Fibroblast of mammary gland (primary cell): ENCODE measurements at regions not wholly inside any gene's neighbourhood (a gene's known extent, or its start where the extent isn't known, plus 50 kb on each side); places are given as distances from the start of the nearest gene placed in this dataset.

Source experiments
- DNase-seq: peaks from one replicate; pipeline ENCODE4 v3.0.0-alpha.2; 2010; ENCODE audit warnings: low read depth
- H3K4me3 ChIP-seq: 2 replicates; pipeline ENCODE4 v1.5.1; 2011; ENCODE audit warnings: low read depth, mild to moderate bottlenecking, low read length, moderate library complexity; ENCODE audit not compliant: control insufficient read depth
- TF ChIP-seq, protein P1 (sequence below): conservative IDR thresholded peaks from 2 replicates; pipeline ENCODE4 v1.5.1; 2011; ENCODE audit warnings: low read depth, low read length, inconsistent platforms; ENCODE audit not compliant: control insufficient read depth, insufficient read depth

DNA sequence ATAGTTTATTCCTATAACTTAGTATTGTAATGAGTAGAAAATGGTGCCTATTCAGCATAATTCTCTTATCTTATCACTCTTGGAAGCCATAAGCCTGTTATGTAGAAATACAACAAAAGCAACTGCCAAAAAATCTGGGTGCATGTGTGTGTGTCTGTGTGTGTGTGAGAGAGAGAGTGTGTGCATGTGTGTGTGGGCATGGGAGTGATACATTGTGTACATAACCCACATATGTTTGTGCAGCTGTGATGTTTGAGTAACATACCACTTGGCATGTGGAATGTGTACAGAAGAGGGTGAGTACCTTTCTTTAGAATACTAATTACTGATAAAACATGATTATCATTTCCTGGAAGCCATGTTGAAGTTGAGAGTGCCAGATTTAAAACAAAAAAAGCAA lies 642.3 kb upstream of the SYT4 start:
- TF ChIP-seq, protein P1, sequence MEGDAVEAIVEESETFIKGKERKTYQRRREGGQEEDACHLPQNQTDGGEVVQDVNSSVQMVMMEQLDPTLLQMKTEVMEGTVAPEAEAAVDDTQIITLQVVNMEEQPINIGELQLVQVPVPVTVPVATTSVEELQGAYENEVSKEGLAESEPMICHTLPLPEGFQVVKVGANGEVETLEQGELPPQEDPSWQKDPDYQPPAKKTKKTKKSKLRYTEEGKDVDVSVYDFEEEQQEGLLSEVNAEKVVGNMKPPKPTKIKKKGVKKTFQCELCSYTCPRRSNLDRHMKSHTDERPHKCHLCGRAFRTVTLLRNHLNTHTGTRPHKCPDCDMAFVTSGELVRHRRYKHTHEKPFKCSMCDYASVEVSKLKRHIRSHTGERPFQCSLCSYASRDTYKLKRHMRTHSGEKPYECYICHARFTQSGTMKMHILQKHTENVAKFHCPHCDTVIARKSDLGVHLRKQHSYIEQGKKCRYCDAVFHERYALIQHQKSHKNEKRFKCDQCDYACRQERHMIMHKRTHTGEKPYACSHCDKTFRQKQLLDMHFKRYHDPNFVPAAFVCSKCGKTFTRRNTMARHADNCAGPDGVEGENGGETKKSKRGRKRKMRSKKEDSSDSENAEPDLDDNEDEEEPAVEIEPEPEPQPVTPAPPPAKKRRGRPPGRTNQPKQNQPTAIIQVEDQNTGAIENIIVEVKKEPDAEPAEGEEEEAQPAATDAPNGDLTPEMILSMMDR: no peak
- no peak overlapping the region for H3K4me3 ChIP-seq
- DNase-seq: no peak

- no peak overlapping the region for H3K4me3 ChIP-seq
- DNase-seq: peak; percentile 97
- TF ChIP-seq, protein P1: no peak
These were observed 654.1 kb upstream of the SYT4 start for GRCh38 chr18:43931439-43931838.

GRCh38 chr18:43932140-43932539 lies 654.9 kb upstream of the SYT4 start:
- TF ChIP-seq, protein P1: no peak
- H3K4me3 ChIP-seq: peak overlapping the region; percentile 17
- peak; percentile 67 for DNase-seq

DNA sequence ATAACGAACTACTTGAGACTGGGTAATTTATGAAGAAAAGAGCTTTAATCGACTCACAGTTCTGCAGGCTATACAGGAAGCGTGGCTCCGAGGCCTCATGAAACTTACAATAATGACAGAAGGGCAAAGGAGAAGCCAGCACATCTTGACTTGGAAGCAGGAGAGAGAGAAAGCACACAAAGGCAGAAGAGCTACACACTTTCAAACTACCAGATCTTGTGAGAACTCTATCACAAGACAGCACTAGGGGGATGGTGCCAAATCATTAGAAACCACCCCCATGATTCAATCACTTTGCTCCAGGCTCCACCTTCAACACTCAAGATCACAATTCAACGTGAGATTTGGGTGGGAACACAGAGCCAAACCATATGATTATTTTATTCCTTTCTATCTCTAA lies 655.9 kb upstream of the SYT4 start:
- TF ChIP-seq, protein P1: no peak
- DNase-seq: peak; percentile 74
- H3K4me3 ChIP-seq: peak overlapping the region; percentile 12

DNA sequence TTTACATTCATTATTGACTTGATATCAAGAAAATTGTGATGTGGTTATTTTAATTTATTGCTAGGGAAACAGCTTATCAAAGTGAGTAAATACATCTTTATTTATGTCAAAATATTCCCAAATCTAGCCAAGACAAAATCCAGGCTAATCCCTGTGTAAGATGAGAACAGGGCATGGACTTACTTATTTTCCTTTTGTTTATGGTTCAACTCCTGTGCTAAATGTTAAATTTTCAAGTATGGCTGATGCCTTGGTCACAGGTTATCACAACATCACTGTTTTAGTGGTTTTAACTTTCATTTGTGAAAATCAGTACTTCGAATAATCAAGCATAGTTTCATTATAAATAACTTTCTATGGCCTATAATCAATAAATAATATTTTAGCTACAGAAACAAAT lies 657.0 kb upstream of the SYT4 start:
- no peak overlapping the region for H3K4me3 ChIP-seq
- DNase-seq: no peak
- TF ChIP-seq, protein P1: no peak

DNA sequence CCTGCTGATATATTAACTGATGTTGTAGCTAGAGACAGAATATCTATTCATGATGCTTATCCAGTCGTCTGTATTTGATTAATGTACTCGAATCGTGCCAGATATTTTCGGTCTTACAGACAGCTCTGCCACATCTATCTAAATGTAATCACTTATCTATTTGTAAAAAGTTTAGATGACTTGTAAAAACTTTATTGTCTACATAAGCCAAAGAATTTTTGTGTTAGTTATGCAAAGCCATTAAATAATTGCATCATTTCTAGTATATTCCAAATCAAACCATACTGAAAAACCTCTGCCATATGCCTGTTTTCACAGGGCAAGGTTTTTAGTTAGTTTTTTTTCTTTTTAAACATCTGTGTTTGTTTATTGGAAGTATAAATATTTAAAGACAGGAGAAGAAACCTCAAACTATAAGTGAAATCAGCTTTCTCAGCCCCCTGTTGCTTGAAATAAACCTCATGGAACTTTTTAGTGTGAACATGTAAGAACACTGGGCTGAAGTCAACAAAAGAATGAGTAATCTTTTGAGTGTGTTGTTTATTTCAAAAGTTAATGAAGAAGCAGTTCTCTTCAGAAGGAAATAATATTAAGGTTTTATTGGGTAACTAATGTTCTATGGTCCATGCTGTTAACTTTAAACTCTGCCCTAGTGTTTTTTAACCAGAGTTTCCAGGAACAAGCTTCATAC lies 657.6 kb upstream of the SYT4 start:
- TF ChIP-seq, protein P1: no peak
- H3K4me3 ChIP-seq: no peak overlapping the region
- peak; percentile 95 for DNase-seq
